ENCODE measurements at regions not wholly inside any gene's neighbourhood (a gene's known extent, or its start where the extent isn't known, plus 50 kb on each side); places are given as distances from the start of the nearest gene placed in this dataset.

GRCh38 chr5:4104831-4105597, 509.4 kb downstream of the IRX1 start:
- WGBS, 2 donors: 81 to 83% methylated on average over 4 of the region's 4 CpGs
- intact Hi-C loops (cut with DNase I; ENCODE audit: low total_unique reads): no loop called here

GRCh38 chr5:4108690-4109089, 513.1 kb downstream of the IRX1 start:
- WGBS, 2 donors: 80 to 92% methylated on average over 1 of the region's 1 CpG
- no peak for DNase-seq (ENCODE audit: low spot score in 2 of 2)
- H3K4me3 ChIP-seq (ENCODE audit: low read depth, poor library complexity, severe bottlenecking): no peak overlapping the region
- TF ChIP-seq CTCF (IDR thresholded peaks at IDR 0.05) (no peak), POLR2A (IDR thresholded peaks at IDR 0.05) (no peak)
- intact Hi-C loops (cut with DNase I; ENCODE audit: low total_unique reads): no loop called here

More at GRCh38 chr5:4104831-4105597, 509.4 kb downstream of the IRX1 start:
- DNase-seq (ENCODE audit: low spot score in 2 of 2): no peak
- no peak for TF ChIP-seq CTCF (IDR thresholded peaks at IDR 0.05)
- no peak for TF ChIP-seq POLR2A (IDR thresholded peaks at IDR 0.05)
- H3K4me3 ChIP-seq (ENCODE audit: low read depth, poor library complexity, severe bottlenecking): no peak overlapping the region

- no peak for DNase-seq (ENCODE audit: low spot score in 2 of 2)
- H3K4me3 ChIP-seq (ENCODE audit: low read depth, poor library complexity, severe bottlenecking): no peak overlapping the region
- intact Hi-C loops (cut with DNase I; ENCODE audit: low total_unique reads): no loop called here
- WGBS, 2 donors: 51 to 57% methylated on average over 8 of the region's 8 CpGs
- no peak for TF ChIP-seq CTCF (IDR thresholded peaks at IDR 0.05)
- no peak for TF ChIP-seq POLR2A (IDR thresholded peaks at IDR 0.05)
Observed at GRCh38 chr5:4113426-4113825, 517.8 kb downstream of the IRX1 start.

- whole genome bisulfite sequencing, 2 donors: 92% methylated on average over 9 of the region's 9 CpGs
- DNase-seq (ENCODE audit: low spot score in 2 of 2): no peak
- TF ChIP-seq CTCF (IDR thresholded peaks at IDR 0.05) (no peak), POLR2A (IDR thresholded peaks at IDR 0.05) (no peak)
- intact Hi-C loops (cut with DNase I; ENCODE audit: low total_unique reads): no loop called here
- H3K4me3 ChIP-seq (ENCODE audit: low read depth, poor library complexity, severe bottlenecking): no peak overlapping the region
Observed at GRCh38 chr5:4113905-4114304, 518.3 kb downstream of the IRX1 start.

GRCh38 chr5:4114452-4114851, 518.8 kb downstream of the IRX1 start:
- H3K4me3 ChIP-seq (ENCODE audit: low read depth, poor library complexity, severe bottlenecking): no peak overlapping the region
- TF ChIP-seq CTCF (IDR thresholded peaks at IDR 0.05) (no peak), POLR2A (IDR thresholded peaks at IDR 0.05) (no peak)
- intact Hi-C loops (cut with DNase I; ENCODE audit: low total_unique reads): no loop called here
- DNase-seq (ENCODE audit: low spot score in 2 of 2): no peak
- 88 to 92% methylated on average over 4 of the region's 4 CpGs for WGBS, 2 donors

- no peak for DNase-seq (ENCODE audit: low spot score in 2 of 2)
- WGBS, 2 donors: 51 to 81% methylated on average over 3 of the region's 3 CpGs
- intact Hi-C loops (cut with DNase I; ENCODE audit: low total_unique reads): no loop called here
- no peak for TF ChIP-seq POLR2A (IDR thresholded peaks at IDR 0.05)
- no peak for TF ChIP-seq CTCF (IDR thresholded peaks at IDR 0.05)
- H3K4me3 ChIP-seq (ENCODE audit: low read depth, poor library complexity, severe bottlenecking): no peak overlapping the region
Observed at GRCh38 chr5:4116834-4117233, 521.2 kb downstream of the IRX1 start.
